ENCODE measurements at regions not wholly inside any gene's neighbourhood (a gene's known extent, or its start where the extent isn't known, plus 50 kb on each side); places are given as distances from the start of the nearest gene placed in this dataset.

- TF ChIP-seq ZNF462 (CRISPR knock-in tag; IDR thresholded peaks at IDR 0.05): no peak
Observed at GRCh38 chr3:59192473-59192872, 142.6 kb upstream of the CFAP20DC start (continued).

GRCh38 chr3:59191651-59192050 is 141.8 kb upstream of the CFAP20DC start:
- H3K27me3 Mint-ChIP-seq (ENCODE audit: insufficient read depth, low read depth, poor library complexity): peaks cover 4% of the 10 kb centered on the region
- Histone ChIP-seq H3K4me2 (no peak overlapping the region), H4K20me1 (replicated peaks; ENCODE audit: insufficient read depth) (no peaks in the 10 kb centered on the region), H3K27me3 (ENCODE audit: insufficient read depth) (no peaks in the 10 kb centered on the region), H3K9me2 (ENCODE audit: insufficient read depth) (peaks cover 8% of the 10 kb centered on the region; the same call in 1 of the 2 replicates), H3K36me3 (ENCODE audit: insufficient read depth) (no peaks in the 10 kb centered on the region), H3K4me3 (no peak overlapping the region), H2AFZ (no peak overlapping the region), H3K4me1 (ENCODE audit: insufficient read depth) (no peaks in the 10 kb centered on the region), H3F3A (replicated peaks; ENCODE audit: low read depth) (no peaks in the 10 kb centered on the region), H3K27ac (ENCODE audit: low read depth) (no peak overlapping the region), H3K79me2 (replicated peaks; ENCODE audit: insufficient read depth) (no peaks in the 10 kb centered on the region)
- H3K9me3 Mint-ChIP-seq: no peaks in the 10 kb centered on the region
- H3K4me3 Mint-ChIP-seq: no peak overlapping the region
- H3K27ac Mint-ChIP-seq: no peak overlapping the region
- peaks cover 5% of the 10 kb centered on the region for H3K4me1 Mint-ChIP-seq
- no peak for DNase-seq (ENCODE audit: low spot score)
- ATAC-seq: no peak
- H3K36me3 Mint-ChIP-seq (ENCODE audit: low read depth): no peaks in the 10 kb centered on the region
- TF ChIP-seq EZH2 (IDR thresholded peaks at IDR 0.05; ENCODE audit: low read depth, unreplicated experiment) (no peak), ZNF331 (CRISPR knock-in tag; IDR thresholded peaks at IDR 0.05; ENCODE audit: low read depth) (no peak), NANOG (IDR thresholded peaks at IDR 0.05; ENCODE audit: borderline replicate concordance) (no peak), CREB1 (CRISPR knock-in tag; IDR thresholded peaks at IDR 0.05; ENCODE audit: low read depth) (no peak), EZH2phosphoT487 (IDR thresholded peaks at IDR 0.05; ENCODE audit: unreplicated experiment) (no peak), JUNB (IDR thresholded peaks at IDR 0.05; ENCODE audit: unreplicated experiment) (no peak), CTCF (conservative IDR thresholded peaks at IDR 0.05; ENCODE audit: low read depth in 2 of 2) (no peak), ZNF462 (CRISPR knock-in tag; IDR thresholded peaks at IDR 0.05) (no peak)
